Ovary (tissue), 3 donors: ENCODE measurements at regions not wholly inside any gene's neighbourhood (a gene's known extent, or its start where the extent isn't known, plus 50 kb on each side); places are given as distances from the start of the nearest gene placed in this dataset.

ENCODE experiments used
- EP300 ChIP-seq: sonication (generic); formaldehyde crosslinking; IDR thresholded peaks from one replicate; pipeline ENCODE4 v1.6.1; 2017; ENCODE audit warnings: antibody characterized with exemption
- POLR2A ChIP-seq: fragments of 450-650 bp; IDR thresholded peaks from one replicate; pipeline ENCODE4 v1.6.1; 2017; ENCODE audit warnings: antibody characterized with exemption, mild to moderate bottlenecking, moderate library complexity
- TF ChIP-seq, protein P1 (sequence below), 3 donors: fragments of 450-650 bp in 2 of 3; fragments of 200-600 bp in 1 of 3; IDR thresholded peaks; one replicate each; pipeline versions ENCODE4 v1.5.1 to v1.8.0; 2016 to 2022; ENCODE audit warnings: antibody characterized with exemption in 3 of 3, mild to moderate bottlenecking in 1 of 3
- donor health status: DM: no; HTN: no; CAD: no.

DNA sequence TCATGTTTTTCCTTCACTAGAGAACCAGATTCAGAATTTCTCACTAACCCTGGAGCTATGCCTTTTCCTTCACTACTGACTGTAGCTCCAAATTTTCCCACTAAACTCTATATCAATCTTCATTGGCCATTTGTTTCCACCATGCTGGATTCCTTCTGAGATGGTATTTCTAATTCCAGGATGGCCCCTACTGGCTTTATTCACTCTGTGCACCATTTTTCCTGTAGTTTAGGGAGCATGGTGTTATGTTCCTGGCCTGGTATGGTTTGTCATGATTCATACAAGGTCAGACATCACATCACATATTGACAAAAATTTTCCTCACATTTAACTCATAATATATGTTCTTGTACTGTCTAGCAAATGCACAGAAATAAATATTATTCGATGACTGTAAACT is 229.2 kb upstream of the TFPI start:
- TF ChIP-seq, protein P1, sequence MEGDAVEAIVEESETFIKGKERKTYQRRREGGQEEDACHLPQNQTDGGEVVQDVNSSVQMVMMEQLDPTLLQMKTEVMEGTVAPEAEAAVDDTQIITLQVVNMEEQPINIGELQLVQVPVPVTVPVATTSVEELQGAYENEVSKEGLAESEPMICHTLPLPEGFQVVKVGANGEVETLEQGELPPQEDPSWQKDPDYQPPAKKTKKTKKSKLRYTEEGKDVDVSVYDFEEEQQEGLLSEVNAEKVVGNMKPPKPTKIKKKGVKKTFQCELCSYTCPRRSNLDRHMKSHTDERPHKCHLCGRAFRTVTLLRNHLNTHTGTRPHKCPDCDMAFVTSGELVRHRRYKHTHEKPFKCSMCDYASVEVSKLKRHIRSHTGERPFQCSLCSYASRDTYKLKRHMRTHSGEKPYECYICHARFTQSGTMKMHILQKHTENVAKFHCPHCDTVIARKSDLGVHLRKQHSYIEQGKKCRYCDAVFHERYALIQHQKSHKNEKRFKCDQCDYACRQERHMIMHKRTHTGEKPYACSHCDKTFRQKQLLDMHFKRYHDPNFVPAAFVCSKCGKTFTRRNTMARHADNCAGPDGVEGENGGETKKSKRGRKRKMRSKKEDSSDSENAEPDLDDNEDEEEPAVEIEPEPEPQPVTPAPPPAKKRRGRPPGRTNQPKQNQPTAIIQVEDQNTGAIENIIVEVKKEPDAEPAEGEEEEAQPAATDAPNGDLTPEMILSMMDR (IDR thresholded peaks at IDR 0.05), result no peak
- TF ChIP-seq POLR2A, result no peak
- no peak for TF ChIP-seq EP300
